GM21529 (cell line): ENCODE measurements at regions not wholly inside any gene's neighbourhood (a gene's known extent, or its start where the extent isn't known, plus 50 kb on each side); places are given as distances from the start of the nearest gene placed in this dataset.
"Not testable (repeated sequence)": the region's sequence is repeated elsewhere in the genome, so short reads cannot be mapped to it uniquely, and the experiment has no call there.

Experiments used
- ATAC-seq: cut with Tn5 transposase; IDR thresholded peaks from one replicate; pipeline ENCODE4 v1.9.1; 2021; ENCODE audit not compliant: unreplicated experiment

GRCh38 chr11:116667318-116667717, 105.5 kb downstream of the BUD13 start:
- ATAC-seq, result not testable (repeated sequence)

GRCh38 chr11:116666673-116667249, 106.0 kb downstream of the BUD13 start:
- ATAC-seq, result not testable (repeated sequence)

- no peak for ATAC-seq
Observed at GRCh38 chr11:116665523-116665922, 107.3 kb downstream of the BUD13 start.

- no peak for ATAC-seq
Observed at GRCh38 chr11:116661056-116661455, 111.7 kb downstream of the BUD13 start.

GRCh38 chr11:116660011-116660410, 112.8 kb downstream of the BUD13 start:
- no peak for ATAC-seq

GRCh38 chr11:116658876-116659535, 113.8 kb downstream of the BUD13 start:
- no peak for ATAC-seq

GRCh38 chr11:116657842-116658825, 114.7 kb downstream of the BUD13 start:
- no peak for ATAC-seq

GRCh38 chr11:116656011-116656410, 116.8 kb downstream of the BUD13 start:
- no peak for ATAC-seq

GRCh38 chr11:116654526-116654925, 118.3 kb downstream of the BUD13 start:
- ATAC-seq, result no peak

- no peak for ATAC-seq
Observed at GRCh38 chr11:116653206-116653605, 119.6 kb downstream of the BUD13 start.

- no peak for ATAC-seq
Observed at GRCh38 chr11:116651737-116652237, 121.0 kb downstream of the BUD13 start.

- no peak for ATAC-seq
Observed at GRCh38 chr11:116651098-116651736, 121.6 kb downstream of the BUD13 start.

- no peak for ATAC-seq
Observed at GRCh38 chr11:116650052-116650451, 122.7 kb downstream of the BUD13 start.

GRCh38 chr11:116649268-116649667, 123.5 kb downstream of the BUD13 start:
- ATAC-seq, result no peak

- no peak for ATAC-seq
Observed at GRCh38 chr11:116648247-116649174, 124.3 kb downstream of the BUD13 start.

GRCh38 chr11:116647305-116648080, 125.3 kb downstream of the BUD13 start:
- no peak for ATAC-seq

- ATAC-seq, result no peak
Observed at GRCh38 chr11:116646191-116646590, 126.6 kb downstream of the BUD13 start.

GRCh38 chr11:116644941-116645305, 127.9 kb downstream of the BUD13 start:
- no peak for ATAC-seq
